ENCODE measurements at regions not wholly inside any gene's neighbourhood (a gene's known extent, or its start where the extent isn't known, plus 50 kb on each side); places are given as distances from the start of the nearest gene placed in this dataset.
A peak's percentile ranks its signal among the peaks of the same experiment; 100 is the strongest.

- peaks cover 0 to 2% of the 10 kb centered on the region in 2 donors for H3K4me1 ChIP-seq (ENCODE audit: control insufficient read depth in 2 of 2, insufficient read depth in 1 of 2, low read depth in 1 of 2, low read length in 2 of 2)
- no peak overlapping the region for H3K23ac ChIP-seq (ENCODE audit: low read depth, low read length, poor library complexity)
- H3K18ac ChIP-seq (ENCODE audit: low read length) = no peak overlapping the region
- H3K36me3 ChIP-seq (replicated peaks in 1 of 2; ENCODE audit: control insufficient read depth in 2 of 2, insufficient read depth in 2 of 2, low read length in 2 of 2) = no peaks in the 10 kb centered on the region
- H2BK5ac ChIP-seq (ENCODE audit: low read length) = no peak overlapping the region
- H3K9me3 ChIP-seq (replicated peaks in 1 of 2; ENCODE audit: control insufficient read depth in 2 of 2, insufficient read depth in 1 of 2, low read depth in 1 of 2, low read length in 2 of 2) = no peaks in the 10 kb centered on the region
- DNase-seq (ENCODE audit: low spot score) = no peak
- H2AK5ac ChIP-seq (ENCODE audit: low read depth, low read length) = no peak overlapping the region
- no peak overlapping the region for H2BK15ac ChIP-seq (ENCODE audit: low read length)
- H3K4me2 ChIP-seq (ENCODE audit: insufficient read depth, low read length, poor library complexity, severe bottlenecking) = no peak overlapping the region
- H2BK120ac ChIP-seq (ENCODE audit: low read depth, low read length) = no peak overlapping the region
- H4K91ac ChIP-seq (ENCODE audit: low read depth, low read length, poor library complexity) = no peak overlapping the region
- H3K4me3 ChIP-seq (ENCODE audit: low read length in 2 of 2) = no peak overlapping the region
- no peaks in the 10 kb centered on the region for H3K79me1 ChIP-seq (ENCODE audit: low read depth, low read length)
- no CpG with 5 or more reads among the region's 1 CpG for WGBS, 2 donors (ENCODE audit: extremely low coverage in 2 of 2, insufficient read length in 2 of 2, insufficient replicate concordance in 1 of 2)
- no peak overlapping the region for H3K14ac ChIP-seq (ENCODE audit: low read length)
- no peak overlapping the region for H2BK12ac ChIP-seq (ENCODE audit: low read length)
- no peak overlapping the region for H4K8ac ChIP-seq (ENCODE audit: low read depth, low read length)
- H2AFZ ChIP-seq (ENCODE audit: low read length) = peak overlapping the region; percentile 15
- H3K9ac ChIP-seq (ENCODE audit: low read depth, low read length, poor library complexity) = no peak overlapping the region
- no peaks in the 10 kb centered on the region for H3K27me3 ChIP-seq (ENCODE audit: control insufficient read depth in 3 of 3, insufficient read depth in 3 of 3, low read depth in 1 of 3, low read length in 3 of 3)
- H3K27ac ChIP-seq (replicated peaks; ENCODE audit: low read length) = no peak overlapping the region
- H3K4ac ChIP-seq (ENCODE audit: low read length) = no peak overlapping the region
Measured at GRCh38 chr11:104432981-104433380, 269.0 kb upstream of the PDGFD start.

GRCh38 chr11:104432526-104432925 lies 268.6 kb upstream of the PDGFD start:
- WGBS, 2 donors (ENCODE audit: extremely low coverage in 2 of 2, insufficient read length in 2 of 2, insufficient replicate concordance in 1 of 2) = no CpG with 5 or more reads among the region's 4 CpGs
- H3K14ac ChIP-seq (ENCODE audit: low read length) = no peak overlapping the region

GRCh38 chr11:104422324-104422944 lies 258.5 kb upstream of the PDGFD start:
- Histone ChIP-seq H3K27ac (replicated peaks; ENCODE audit: low read length) (no peak overlapping the region), H4K8ac (ENCODE audit: low read depth, low read length) (no peak overlapping the region), H4K91ac (ENCODE audit: low read depth, low read length, poor library complexity) (no peak overlapping the region), H2AFZ (ENCODE audit: low read length) (no peak overlapping the region), H2BK12ac (ENCODE audit: low read length) (no peak overlapping the region), H3K36me3 (replicated peaks in 1 of 2; ENCODE audit: control insufficient read depth in 2 of 2, insufficient read depth in 2 of 2, low read length in 2 of 2) (no peaks in the 10 kb centered on the region), H3K4me1 (ENCODE audit: control insufficient read depth in 2 of 2, insufficient read depth in 1 of 2, low read depth in 1 of 2, low read length in 2 of 2) (no peaks in the 10 kb centered on the region), H3K4me3 (ENCODE audit: low read length in 2 of 2) (no peak overlapping the region), H3K4me2 (ENCODE audit: insufficient read depth, low read length, poor library complexity, severe bottlenecking) (no peak overlapping the region), H2BK120ac (ENCODE audit: low read depth, low read length) (no peak overlapping the region), H3K9me3 (replicated peaks in 1 of 2; ENCODE audit: control insufficient read depth in 2 of 2, insufficient read depth in 1 of 2, low read depth in 1 of 2, low read length in 2 of 2) (no peaks in the 10 kb centered on the region), H2BK15ac (ENCODE audit: low read length) (no peak overlapping the region), H3K79me1 (ENCODE audit: low read depth, low read length) (no peaks in the 10 kb centered on the region), H3K23ac (ENCODE audit: low read depth, low read length, poor library complexity) (no peak overlapping the region), H3K27me3 (ENCODE audit: control insufficient read depth in 3 of 3, insufficient read depth in 3 of 3, low read depth in 1 of 3, low read length in 3 of 3) (no peaks in the 10 kb centered on the region), H2BK5ac (ENCODE audit: low read length) (no peak overlapping the region), H3K14ac (ENCODE audit: low read length) (no peak overlapping the region), H2AK5ac (ENCODE audit: low read depth, low read length) (no peak overlapping the region), H3K18ac (ENCODE audit: low read length) (peak overlapping the region; percentile 27), H3K9ac (ENCODE audit: low read depth, low read length, poor library complexity) (no peak overlapping the region), H3K4ac (ENCODE audit: low read length) (no peak overlapping the region)
- DNase-seq (ENCODE audit: low spot score) = no peak
- WGBS, 2 donors (ENCODE audit: extremely low coverage in 2 of 2, insufficient read length in 2 of 2, insufficient replicate concordance in 1 of 2) = no CpG with 5 or more reads among the region's 23 CpGs

More at GRCh38 chr11:104432526-104432925, 268.6 kb upstream of the PDGFD start:
- H2BK120ac ChIP-seq (ENCODE audit: low read depth, low read length) = no peak overlapping the region
- no peak overlapping the region for H2AFZ ChIP-seq (ENCODE audit: low read length)
- no peak overlapping the region for H2BK12ac ChIP-seq (ENCODE audit: low read length)
- H3K4ac ChIP-seq (ENCODE audit: low read length) = no peak overlapping the region
- H3K4me2 ChIP-seq (ENCODE audit: insufficient read depth, low read length, poor library complexity, severe bottlenecking) = no peak overlapping the region
- no peak overlapping the region for H3K4me3 ChIP-seq (ENCODE audit: low read length in 2 of 2)
- no peak overlapping the region for H4K8ac ChIP-seq (ENCODE audit: low read depth, low read length)
- H3K79me1 ChIP-seq (ENCODE audit: low read depth, low read length) = no peaks in the 10 kb centered on the region
- no peaks in the 10 kb centered on the region for H3K27me3 ChIP-seq (ENCODE audit: control insufficient read depth in 3 of 3, insufficient read depth in 3 of 3, low read depth in 1 of 3, low read length in 3 of 3)
- no peaks in the 10 kb centered on the region for H3K36me3 ChIP-seq (replicated peaks in 1 of 2; ENCODE audit: control insufficient read depth in 2 of 2, insufficient read depth in 2 of 2, low read length in 2 of 2)
- H3K9ac ChIP-seq (ENCODE audit: low read depth, low read length, poor library complexity) = no peak overlapping the region
- no peak overlapping the region for H3K23ac ChIP-seq (ENCODE audit: low read depth, low read length, poor library complexity)
- H3K18ac ChIP-seq (ENCODE audit: low read length) = no peak overlapping the region
- no peak overlapping the region for H2BK5ac ChIP-seq (ENCODE audit: low read length)
- no peak for DNase-seq (ENCODE audit: low spot score)
- no peak overlapping the region for H4K91ac ChIP-seq (ENCODE audit: low read depth, low read length, poor library complexity)
- H3K27ac ChIP-seq (replicated peaks; ENCODE audit: low read length) = no peak overlapping the region
- H3K4me1 ChIP-seq (ENCODE audit: control insufficient read depth in 2 of 2, insufficient read depth in 1 of 2, low read depth in 1 of 2, low read length in 2 of 2) = peaks cover 0 to 2% of the 10 kb centered on the region in 2 donors
- no peak overlapping the region for H2BK15ac ChIP-seq (ENCODE audit: low read length)
- no peaks in the 10 kb centered on the region for H3K9me3 ChIP-seq (replicated peaks in 1 of 2; ENCODE audit: control insufficient read depth in 2 of 2, insufficient read depth in 1 of 2, low read depth in 1 of 2, low read length in 2 of 2)
- no peak overlapping the region for H2AK5ac ChIP-seq (ENCODE audit: low read depth, low read length)

- peak overlapping the region; percentile 30 for H2AFZ ChIP-seq (ENCODE audit: low read length)
- no peak overlapping the region for H3K23ac ChIP-seq (ENCODE audit: low read depth, low read length, poor library complexity)
- no peak overlapping the region for H2BK120ac ChIP-seq (ENCODE audit: low read depth, low read length)
- no peaks in the 10 kb centered on the region for H3K27me3 ChIP-seq (ENCODE audit: control insufficient read depth in 3 of 3, insufficient read depth in 3 of 3, low read depth in 1 of 3, low read length in 3 of 3)
- H4K91ac ChIP-seq (ENCODE audit: low read depth, low read length, poor library complexity) = no peak overlapping the region
- no peak overlapping the region for H2BK12ac ChIP-seq (ENCODE audit: low read length)
- no peaks in the 10 kb centered on the region for H3K79me1 ChIP-seq (ENCODE audit: low read depth, low read length)
- H3K14ac ChIP-seq (ENCODE audit: low read length) = no peak overlapping the region
- no peak overlapping the region for H2BK15ac ChIP-seq (ENCODE audit: low read length)
- DNase-seq (ENCODE audit: low spot score) = no peak
- H3K36me3 ChIP-seq (replicated peaks in 1 of 2; ENCODE audit: control insufficient read depth in 2 of 2, insufficient read depth in 2 of 2, low read length in 2 of 2) = no peaks in the 10 kb centered on the region
- no peak overlapping the region for H4K8ac ChIP-seq (ENCODE audit: low read depth, low read length)
- H3K27ac ChIP-seq (replicated peaks; ENCODE audit: low read length) = no peak overlapping the region
- no peak overlapping the region for H3K4me2 ChIP-seq (ENCODE audit: insufficient read depth, low read length, poor library complexity, severe bottlenecking)
- no peak overlapping the region for H3K9ac ChIP-seq (ENCODE audit: low read depth, low read length, poor library complexity)
- H3K9me3 ChIP-seq (replicated peaks in 1 of 2; ENCODE audit: control insufficient read depth in 2 of 2, insufficient read depth in 1 of 2, low read depth in 1 of 2, low read length in 2 of 2) = no peaks in the 10 kb centered on the region
- no CpG with 5 or more reads among the region's 2 CpGs for WGBS, 2 donors (ENCODE audit: extremely low coverage in 2 of 2, insufficient read length in 2 of 2, insufficient replicate concordance in 1 of 2)
- H3K18ac ChIP-seq (ENCODE audit: low read length) = no peak overlapping the region
- no peak overlapping the region for H3K4ac ChIP-seq (ENCODE audit: low read length)
- H3K4me1 ChIP-seq (ENCODE audit: control insufficient read depth in 2 of 2, insufficient read depth in 1 of 2, low read depth in 1 of 2, low read length in 2 of 2) = no peaks in the 10 kb centered on the region
- H2AK5ac ChIP-seq (ENCODE audit: low read depth, low read length) = no peak overlapping the region
- no peak overlapping the region for H2BK5ac ChIP-seq (ENCODE audit: low read length)
- no peak overlapping the region for H3K4me3 ChIP-seq (ENCODE audit: low read length in 2 of 2)
Measured at GRCh38 chr11:104410336-104410735, 246.4 kb upstream of the PDGFD start.

Data from neuronal stem cell (in vitro differentiated cells).